ENCODE measurements at regions not wholly inside any gene's neighbourhood (a gene's known extent, or its start where the extent isn't known, plus 50 kb on each side); places are given as distances from the start of the nearest gene placed in this dataset.

GRCh38 chr18:54020156-54020745, 204.2 kb downstream of the MBD2 start:
- TF ChIP-seq CTCF (IDR thresholded peaks at IDR 0.05; ENCODE audit: insufficient read depth, low read length, poor library complexity, severe bottlenecking), result no peak
- TF ChIP-seq EZH2phosphoT487 (conservative IDR thresholded peaks at IDR 0.05; ENCODE audit: low read length), result no peak

Data from SU-DHL-6 (cell line).